ENCODE measurements at regions not wholly inside any gene's neighbourhood (a gene's known extent, or its start where the extent isn't known, plus 50 kb on each side); places are given as distances from the start of the nearest gene placed in this dataset.

DNA sequence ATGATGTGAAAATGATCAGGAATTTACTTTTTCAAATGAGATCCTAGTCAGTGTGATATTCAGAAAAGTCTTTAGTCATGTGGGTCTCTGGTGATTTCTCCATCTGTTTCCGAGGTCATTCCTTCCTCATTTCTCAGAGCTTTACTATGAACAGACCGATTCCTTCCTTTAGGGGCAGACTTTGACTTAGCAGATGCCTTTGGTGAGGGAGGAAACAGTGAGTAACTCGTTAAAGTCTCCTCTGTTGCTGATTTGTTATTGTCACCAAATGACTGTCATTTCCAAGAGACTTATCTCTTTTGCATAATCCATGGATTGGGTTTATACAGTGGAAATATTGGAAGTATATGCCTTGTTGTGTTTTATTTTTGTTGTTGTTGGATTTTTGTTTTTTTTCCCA lies 76.2 kb upstream of the CD99 start:
- Histone ChIP-seq H3K27me3 (replicated peaks in 1 of 4; ENCODE audit: control insufficient read depth in 3 of 4, extremely low read depth in 1 of 4, insufficient read depth in 3 of 4, low read length in 3 of 4) (no peaks in the 10 kb centered on the region), H4K20me1 (replicated peaks in 1 of 2; ENCODE audit: control insufficient read depth in 1 of 2, insufficient read depth in 2 of 2, low read length in 2 of 2) (peaks cover 0 to 1% of the 10 kb centered on the region in 2 experiments), H2AFZ (ENCODE audit: low read length) (no peak overlapping the region), H2BK12ac (ENCODE audit: low read depth, low read length) (no peak overlapping the region), H3K23ac (ENCODE audit: insufficient read length) (no peak overlapping the region), H3K4me3 (ENCODE audit: extremely low read depth in 1 of 4, insufficient read depth in 2 of 4, low read depth in 3 of 4, low read length in 4 of 4) (no peak overlapping the region), H2AK5ac (ENCODE audit: low read depth, low read length) (no peak overlapping the region), H3K27ac (ENCODE audit: low read depth, low read length) (no peak overlapping the region), H3K18ac (ENCODE audit: extremely low read depth, low read length) (no peak overlapping the region), H2BK15ac (ENCODE audit: low read length) (no peak overlapping the region), H3K9ac (replicated peaks in 1 of 4; ENCODE audit: extremely low read depth in 1 of 4, low read depth in 3 of 4, low read length in 3 of 4) (no peak overlapping the region), H2BK5ac (ENCODE audit: low read depth, low read length) (no peak overlapping the region), H3K56ac (replicated peaks; ENCODE audit: insufficient read length, low read depth, low read length) (no peak overlapping the region), H3K4me1 (replicated peaks in 1 of 4; ENCODE audit: control insufficient read depth in 3 of 4, insufficient read depth in 4 of 4, low read length in 3 of 4) (peaks cover 0 to 7% (median 2%) of the 10 kb centered on the region in 4 experiments; a peak in 2 of 7 replicates), H3K14ac (ENCODE audit: insufficient read length) (no peak overlapping the region), H3K79me1 (ENCODE audit: low read depth, low read length) (no peaks in the 10 kb centered on the region; the same call in 1 of the 2 replicates), H3K9me3 (ENCODE audit: insufficient read depth in 2 of 2, low read depth in 1 of 2, low read length in 1 of 2) (no peaks in the 10 kb centered on the region), H2BK20ac (ENCODE audit: low read length) (no peak overlapping the region), H3K79me2 (ENCODE audit: control insufficient read depth in 1 of 2, insufficient read depth in 2 of 2, low read length in 2 of 2) (peaks cover 0 to 21% of the 10 kb centered on the region in 2 experiments; a peak in 2 of 4 replicates), H4K8ac (ENCODE audit: extremely low read depth, insufficient read depth, low read length) (no peak overlapping the region), H2BK120ac (replicated peaks; ENCODE audit: low read depth, low read length) (no peak overlapping the region), H3K23me2 (ENCODE audit: low read depth, low read length) (peaks cover 9% of the 10 kb centered on the region; the same call in 1 of the 2 replicates), H3K36me3 (ENCODE audit: control insufficient read depth in 2 of 4, insufficient read depth in 4 of 4, low read length in 3 of 4) (peaks cover 6 to 64% (median 32%) of the 10 kb centered on the region in 4 experiments), H4K91ac (replicated peaks; ENCODE audit: insufficient read length, low read length) (no peak overlapping the region), H3K4ac (replicated peaks; ENCODE audit: insufficient read length, low read depth, low read length) (no peak overlapping the region), H4K5ac (ENCODE audit: insufficient read length, low read depth, low read length) (no peak overlapping the region), H3K4me2 (ENCODE audit: insufficient read depth in 1 of 2, low read depth in 2 of 2, low read length in 2 of 2) (no peak overlapping the region)
- POLR2A ChIA-PET (ENCODE audit: partially characterized antibody), result no interaction called here
- DNase-seq (ENCODE audit: low read depth in 1 of 2, low spot score in 2 of 2), result no peak
- peak; percentile 45 for FAIRE-seq
- CTCF ChIA-PET (ENCODE audit: partially characterized antibody), result no interaction called here
- 63% methylated on average over 3 of the region's 3 CpGs; no CpG with 5 or more reads in 1 of the 2 experiments for WGBS, 2 experiments (ENCODE audit: extremely low coverage in 1 of 2, insufficient coverage in 1 of 2, insufficient read length in 1 of 2, insufficient replicate concordance in 2 of 2, low coverage in 1 of 2, low lambda C conversion rate in 2 of 2, missing lambda C conversion rate in 1 of 2)
- no peak for TF ChIP-seq SRF (IDR thresholded peaks at IDR 0.05; ENCODE audit: low read depth, low read length)
- no peak for TF ChIP-seq RFX5 (IDR thresholded peaks at IDR 0.05; ENCODE audit: borderline replicate concordance, low read depth, low read length)
- no peak for TF ChIP-seq BRCA1 (IDR thresholded peaks at IDR 0.05; ENCODE audit: low read depth, low read length)
